Peyer's patch (tissue), 4 donors: ENCODE measurements at regions not wholly inside any gene's neighbourhood (a gene's known extent, or its start where the extent isn't known, plus 50 kb on each side); places are given as distances from the start of the nearest gene placed in this dataset.
"Not testable (repeated sequence)": the region's sequence is repeated elsewhere in the genome, so short reads cannot be mapped to it uniquely, and the experiment has no call there.

Experiments
- DNase-seq, 3 donors: peaks; one replicate each; pipeline ENCODE4 v3.0.0-alpha.2; 2017 to 2019
- H3K27ac ChIP-seq, 4 donors: fragments of 200-600 bp; sonication (generic); one replicate each; pipeline ENCODE4 v1.5.1; 2016 to 2019
- H3K27me3 ChIP-seq, 2 donors: fragments of 200-600 bp; sonication (generic); one replicate each; pipeline ENCODE4 v1.5.1; 2019
- H3K36me3 ChIP-seq, 3 donors: fragments of 200-600 bp; sonication (generic); one replicate each; pipeline ENCODE4 v1.5.1; 2016 to 2019
- H3K4me1 ChIP-seq, 4 donors: fragments of 200-600 bp; sonication (generic); one replicate each; pipeline ENCODE4 v1.5.1; 2016 to 2019
- H3K4me3 ChIP-seq, 4 donors: fragments of 200-600 bp; sonication (generic); 1 replicate in 3 of 4; 2 replicates in 1 of 4; pipeline ENCODE4 v1.5.1; 2016 to 2019; ENCODE audit warnings: mild to moderate bottlenecking in 1 of 4
- H3K9me3 ChIP-seq, 4 donors: fragments of 200-600 bp; sonication (generic); one replicate each; pipeline ENCODE4 v1.5.1; 2016 to 2019; ENCODE audit warnings: mild to moderate bottlenecking in 1 of 4
- POLR2A ChIP-seq, 2 donors: fragments of 450-650 bp; IDR thresholded peaks; one replicate each; pipeline ENCODE4 v1.5.1; 2017; ENCODE audit warnings: antibody characterized with exemption in 2 of 2, mild to moderate bottlenecking in 2 of 2, moderate library complexity in 2 of 2
- TF ChIP-seq, protein P1 (sequence below), 6 experiments: fragments of 450-650 bp in 4 of 6; fragments of 200-600 bp in 2 of 6; sonication (generic) in 1 of 6; IDR thresholded peaks; one replicate each; pipeline ENCODE4 v1.5.1; 2017 to 2019; ENCODE audit warnings: antibody characterized with exemption in 6 of 6, mild to moderate bottlenecking in 3 of 6, moderate library complexity in 1 of 6

DNA sequence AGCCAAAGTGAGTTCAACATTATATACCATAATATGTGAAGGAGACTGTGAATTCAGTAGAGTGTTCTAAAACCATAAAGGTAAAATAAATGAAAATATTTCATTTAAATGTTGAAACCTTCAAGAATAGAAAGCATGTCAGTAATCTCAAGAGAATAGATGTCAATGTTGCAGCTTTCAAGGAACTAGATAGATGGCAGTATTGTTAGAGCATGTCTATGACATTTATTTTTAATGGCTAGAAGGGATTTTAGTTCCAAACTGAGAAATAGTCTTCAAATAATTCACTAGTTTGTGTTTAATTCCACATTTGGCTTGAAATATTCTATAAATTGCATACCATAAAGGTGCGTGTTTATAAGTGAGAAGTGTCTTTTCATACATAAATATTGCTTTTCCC lies 326.5 kb downstream of the FLRT2 start:
- TF ChIP-seq POLR2A (IDR thresholded peaks at IDR 0.05), result no peak
- TF ChIP-seq, protein P1, sequence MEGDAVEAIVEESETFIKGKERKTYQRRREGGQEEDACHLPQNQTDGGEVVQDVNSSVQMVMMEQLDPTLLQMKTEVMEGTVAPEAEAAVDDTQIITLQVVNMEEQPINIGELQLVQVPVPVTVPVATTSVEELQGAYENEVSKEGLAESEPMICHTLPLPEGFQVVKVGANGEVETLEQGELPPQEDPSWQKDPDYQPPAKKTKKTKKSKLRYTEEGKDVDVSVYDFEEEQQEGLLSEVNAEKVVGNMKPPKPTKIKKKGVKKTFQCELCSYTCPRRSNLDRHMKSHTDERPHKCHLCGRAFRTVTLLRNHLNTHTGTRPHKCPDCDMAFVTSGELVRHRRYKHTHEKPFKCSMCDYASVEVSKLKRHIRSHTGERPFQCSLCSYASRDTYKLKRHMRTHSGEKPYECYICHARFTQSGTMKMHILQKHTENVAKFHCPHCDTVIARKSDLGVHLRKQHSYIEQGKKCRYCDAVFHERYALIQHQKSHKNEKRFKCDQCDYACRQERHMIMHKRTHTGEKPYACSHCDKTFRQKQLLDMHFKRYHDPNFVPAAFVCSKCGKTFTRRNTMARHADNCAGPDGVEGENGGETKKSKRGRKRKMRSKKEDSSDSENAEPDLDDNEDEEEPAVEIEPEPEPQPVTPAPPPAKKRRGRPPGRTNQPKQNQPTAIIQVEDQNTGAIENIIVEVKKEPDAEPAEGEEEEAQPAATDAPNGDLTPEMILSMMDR (IDR thresholded peaks at IDR 0.05), result no peak
- Histone ChIP-seq H3K27ac (no peak overlapping the region), H3K36me3 (no peaks in the 10 kb centered on the region), H3K9me3 (no peaks in the 10 kb centered on the region), H3K4me3 (no peak overlapping the region), H3K4me1 (no peaks in the 10 kb centered on the region), H3K27me3 (no peaks in the 10 kb centered on the region)
- DNase-seq, result no peak

DNA sequence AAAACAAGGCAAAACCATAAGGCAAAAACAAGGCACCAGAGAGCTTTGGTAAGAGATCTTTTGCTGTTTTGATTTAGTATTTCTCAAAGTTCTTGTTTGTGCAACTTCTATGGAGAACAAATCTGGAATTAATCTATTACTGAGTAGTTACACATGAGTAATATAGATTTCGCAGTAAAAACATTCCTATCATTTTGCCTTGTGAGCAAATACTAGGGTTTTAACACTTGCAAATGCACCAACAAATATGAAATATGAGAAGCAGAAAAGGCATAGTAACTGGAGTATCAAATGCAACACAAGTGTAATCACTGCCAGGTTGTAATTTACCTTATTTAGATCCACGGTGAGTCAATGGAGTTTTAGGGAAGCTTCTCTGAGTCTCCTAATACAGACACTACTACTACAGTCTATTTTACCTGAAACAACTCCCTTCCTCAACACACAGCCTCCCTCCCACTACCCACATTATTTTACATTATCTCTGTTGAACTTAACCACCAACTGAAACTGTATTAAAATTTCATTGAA lies 324.1 kb downstream of the FLRT2 start:
- Histone ChIP-seq H3K36me3 (no peaks in the 10 kb centered on the region), H3K27me3 (no peaks in the 10 kb centered on the region), H3K27ac (no peak overlapping the region), H3K4me1 (no peaks in the 10 kb centered on the region), H3K4me3 (no peak overlapping the region), H3K9me3 (no peaks in the 10 kb centered on the region)
- no peak for TF ChIP-seq POLR2A (IDR thresholded peaks at IDR 0.05)
- TF ChIP-seq, protein P1 (IDR thresholded peaks at IDR 0.05), result no peak
- no peak for DNase-seq

DNA sequence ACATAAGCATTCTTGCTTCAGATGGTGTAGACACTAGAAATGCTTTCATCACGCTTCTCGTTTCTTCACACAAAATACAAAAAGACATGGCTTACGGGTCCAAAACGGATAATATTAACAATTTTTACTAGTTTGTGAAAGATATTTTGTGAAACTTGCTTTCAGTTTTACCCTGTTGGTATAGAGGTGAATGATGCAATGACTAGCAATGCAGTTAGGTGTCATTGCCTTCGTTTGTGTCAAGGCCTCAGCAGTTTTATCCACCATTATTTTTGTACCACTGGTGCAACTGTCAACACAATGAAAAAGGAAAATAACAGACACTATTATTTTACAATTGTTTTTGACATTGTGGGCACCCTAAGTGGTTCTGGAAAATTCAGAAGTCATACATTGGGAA lies 323.0 kb downstream of the FLRT2 start:
- Histone ChIP-seq H3K36me3 (no peaks in the 10 kb centered on the region), H3K4me1 (no peaks in the 10 kb centered on the region), H3K9me3 (no peaks in the 10 kb centered on the region), H3K4me3 (no peak overlapping the region), H3K27ac (no peak overlapping the region), H3K27me3 (no peaks in the 10 kb centered on the region)
- no peak for TF ChIP-seq POLR2A (IDR thresholded peaks at IDR 0.05)
- TF ChIP-seq, protein P1 (IDR thresholded peaks at IDR 0.05), result no peak
- DNase-seq, result no peak

DNA sequence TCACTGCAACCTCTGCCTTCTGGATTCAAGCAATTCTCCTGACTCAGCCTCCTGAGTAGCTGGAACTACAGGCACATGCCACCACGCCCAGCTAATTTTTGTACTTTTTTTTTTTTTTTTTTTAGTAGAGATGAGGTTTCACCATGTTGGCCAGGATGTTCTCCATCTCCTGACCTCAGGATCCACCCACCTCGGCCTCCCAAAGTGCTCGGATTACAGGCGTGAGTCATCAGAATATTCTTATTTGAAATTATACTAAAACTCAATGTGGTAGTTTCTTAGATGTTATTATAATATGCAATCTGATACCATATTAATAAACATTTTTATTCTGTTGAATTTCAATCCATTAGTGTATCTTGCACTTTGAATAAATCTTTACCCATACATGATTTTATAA lies 322.2 kb downstream of the FLRT2 start:
- not testable (repeated sequence) for H3K36me3 ChIP-seq, H3K4me3 ChIP-seq, DNase-seq, H3K27ac ChIP-seq, H3K9me3 ChIP-seq, H3K4me1 ChIP-seq, H3K27me3 ChIP-seq

DNA sequence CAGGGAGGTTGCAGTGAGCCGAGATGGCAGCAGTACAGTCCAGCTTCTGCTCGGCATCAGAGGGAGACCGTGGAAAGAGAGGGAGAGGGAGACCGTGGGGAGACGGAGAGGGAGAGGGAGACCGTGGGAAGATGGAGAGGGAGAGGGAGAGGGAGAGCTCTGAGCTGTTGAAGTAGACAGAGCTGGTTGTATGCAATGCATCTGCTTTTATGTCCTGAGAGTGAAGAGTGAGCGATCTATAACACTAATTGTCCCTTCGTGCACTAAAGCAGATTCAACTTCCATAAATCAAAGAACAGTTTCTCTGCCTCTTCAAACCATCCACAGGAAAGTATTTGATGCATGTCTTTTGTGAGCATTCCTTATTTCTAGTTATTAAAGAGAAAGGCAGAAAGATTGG lies 300.6 kb downstream of the FLRT2 start:
- not testable (repeated sequence) for DNase-seq, H3K27ac ChIP-seq, H3K36me3 ChIP-seq, H3K4me3 ChIP-seq, H3K4me1 ChIP-seq, H3K27me3 ChIP-seq, H3K9me3 ChIP-seq

DNA sequence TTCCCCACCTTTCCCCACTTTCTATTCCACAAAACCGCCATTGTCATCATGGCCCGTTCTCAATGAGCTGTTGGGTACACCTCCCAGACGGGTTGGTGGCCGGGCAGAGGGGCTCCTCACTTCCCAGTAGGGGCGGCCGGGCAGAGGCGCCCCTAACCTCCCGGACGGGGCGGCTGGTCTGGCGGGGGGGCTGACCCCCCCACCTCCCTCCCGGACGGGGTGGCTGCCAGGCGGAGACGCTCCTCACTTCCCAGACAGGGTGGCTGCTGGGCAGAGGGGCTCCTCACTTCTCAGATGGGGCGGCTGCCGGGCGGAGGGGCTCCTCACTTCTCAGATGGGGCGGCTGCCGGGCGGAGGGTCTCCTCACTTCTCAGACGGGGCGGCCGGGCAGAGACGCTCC lies 299.7 kb downstream of the FLRT2 start:
- not testable (repeated sequence) for H3K4me1 ChIP-seq, H3K27ac ChIP-seq, H3K36me3 ChIP-seq, H3K9me3 ChIP-seq, H3K4me3 ChIP-seq, H3K27me3 ChIP-seq, DNase-seq

DNA sequence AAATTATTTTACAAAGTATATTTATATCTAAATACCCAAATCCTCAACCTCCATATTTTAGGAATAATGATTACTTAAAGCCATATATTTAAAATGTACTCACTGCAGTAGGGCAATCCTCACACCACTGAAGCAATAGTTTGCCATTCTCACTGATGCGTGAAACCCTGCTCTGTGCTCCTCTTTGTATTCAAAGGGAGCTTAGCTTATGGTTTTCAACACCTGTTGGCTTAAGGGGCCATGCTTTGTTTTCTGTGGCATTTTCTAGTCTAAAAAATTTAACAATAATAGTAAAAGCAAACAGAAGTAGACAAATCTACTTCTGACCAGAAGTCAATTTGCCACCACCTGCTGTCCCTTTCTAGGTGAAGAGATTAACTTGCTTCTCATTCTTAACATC lies 294.6 kb downstream of the FLRT2 start:
- Histone ChIP-seq H3K36me3 (no peaks in the 10 kb centered on the region), H3K4me1 (no peaks in the 10 kb centered on the region), H3K9me3 (no peaks in the 10 kb centered on the region), H3K27ac (no peak overlapping the region), H3K4me3 (no peak overlapping the region), H3K27me3 (no peaks in the 10 kb centered on the region)
- no peak for TF ChIP-seq POLR2A (IDR thresholded peaks at IDR 0.05)
- TF ChIP-seq, protein P1 (IDR thresholded peaks at IDR 0.05), result no peak
- no peak for DNase-seq
